Lower lobe of right lung (tissue), 2 donors: ENCODE measurements at regions not wholly inside any gene's neighbourhood (a gene's known extent, or its start where the extent isn't known, plus 50 kb on each side); places are given as distances from the start of the nearest gene placed in this dataset.

Source experiments
- ATAC-seq, 2 donors: fragments of 200-7000 bp; cut with Tn5 transposase; one replicate each; pipeline ENCODE4 v1.9.1; 2020 to 2022; ENCODE audit warnings: mild to moderate bottlenecking in 2 of 2, moderate library complexity in 2 of 2
- DNase-seq: peaks from one replicate; pipeline ENCODE4 v3.0.0-alpha.2; 2020
- H3K27ac ChIP-seq: fragments of 200-600 bp; one replicate; pipeline ENCODE4 v1.8.0; 2022
- H3K27me3 ChIP-seq: fragments of 200-600 bp; one replicate; pipeline ENCODE4 v1.8.0; 2022; ENCODE audit warnings: low read depth
- H3K36me3 ChIP-seq: fragments of 200-600 bp; one replicate; pipeline ENCODE4 v1.8.0; 2022; ENCODE audit warnings: mild to moderate bottlenecking
- H3K4me1 ChIP-seq: fragments of 200-600 bp; one replicate; pipeline ENCODE4 v1.8.0; 2022
- H3K4me3 ChIP-seq: fragments of 200-600 bp; one replicate; pipeline ENCODE4 v1.8.0; 2022; ENCODE audit warnings: mild to moderate bottlenecking
- H3K9me3 ChIP-seq: fragments of 200-600 bp; one replicate; pipeline ENCODE4 v1.8.0; 2022
- CTCF ChIP-seq: fragments of 200-600 bp; IDR thresholded peaks from one replicate; pipeline ENCODE4 v1.8.0; 2022; ENCODE audit warnings: antibody characterized with exemption, mild to moderate bottlenecking
- intact Hi-C: fragments of 100-400 bp; cut with DNase I; formaldehyde crosslinking; loops from one replicate; pipeline ENCODE4 v1.11.0; 2022
- donor health status: DM: no; HTN: yes; CAD: no; lungs with severe emphysema.

DNA sequence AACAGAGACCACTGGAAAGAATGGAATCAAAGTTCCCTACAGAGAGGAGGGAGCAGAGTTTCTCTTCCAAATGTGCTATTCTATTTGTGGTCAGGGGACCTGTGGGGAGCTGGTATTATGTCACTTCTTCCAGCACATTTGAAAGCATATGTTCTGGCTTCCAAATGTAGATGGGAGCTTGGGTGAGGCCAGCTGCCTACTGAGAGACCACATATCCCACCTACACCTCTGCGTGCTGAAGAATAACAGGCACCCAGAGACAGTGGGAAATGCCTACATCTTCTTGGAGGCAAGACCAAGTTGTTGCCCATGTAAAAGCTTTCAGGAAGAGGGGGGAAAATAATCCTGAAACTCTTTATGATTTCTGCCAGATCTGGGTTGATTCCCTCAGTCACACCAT lies 286.8 kb upstream of the UMPS start:
- H3K27ac ChIP-seq: no peak overlapping the region
- H3K27me3 ChIP-seq: no peaks in the 10 kb centered on the region
- H3K9me3 ChIP-seq: no peaks in the 10 kb centered on the region
- H3K36me3 ChIP-seq: peaks cover 10% of the 10 kb centered on the region
- intact Hi-C loops: no loop called here
- no peak for TF ChIP-seq CTCF
- H3K4me1 ChIP-seq: no peaks in the 10 kb centered on the region
- H3K4me3 ChIP-seq: no peak overlapping the region
- DNase-seq (no peak), ATAC-seq (no peak)

- Histone ChIP-seq H3K4me3 (no peak overlapping the region), H3K9me3 (no peaks in the 10 kb centered on the region), H3K27me3 (no peaks in the 10 kb centered on the region), H3K36me3 (peaks cover 10% of the 10 kb centered on the region), H3K4me1 (no peaks in the 10 kb centered on the region), H3K27ac (no peak overlapping the region)
- intact Hi-C loops: no loop called here
- TF ChIP-seq CTCF: no peak
- ATAC-seq: no peak
- DNase-seq: no peak
These were observed 286.2 kb upstream of the UMPS start for GRCh38 chr3:124444075-124444474.

DNA sequence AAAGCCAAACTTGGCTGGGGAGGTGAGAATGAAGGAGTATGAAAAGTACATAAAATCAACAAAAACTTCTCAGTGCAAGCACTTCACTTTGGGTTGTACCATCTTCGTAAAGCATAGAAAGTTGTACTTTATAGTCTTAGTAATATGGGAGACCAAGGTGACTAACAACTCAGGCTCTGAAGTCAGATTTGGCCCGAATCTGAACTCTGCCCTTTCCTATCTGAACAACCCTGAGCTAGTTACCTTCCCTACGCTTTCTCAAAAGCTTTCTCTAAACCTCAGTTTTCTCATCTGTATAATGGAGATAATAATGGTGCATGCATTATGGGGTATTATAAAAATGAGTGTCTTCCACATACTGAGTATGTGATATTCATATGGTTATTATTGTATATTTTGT lies 285.4 kb upstream of the UMPS start:
- DNase-seq (no peak), ATAC-seq (no peak)
- H3K27ac ChIP-seq: no peak overlapping the region
- no peaks in the 10 kb centered on the region for H3K4me1 ChIP-seq
- no peak overlapping the region for H3K4me3 ChIP-seq
- no peaks in the 10 kb centered on the region for H3K9me3 ChIP-seq
- intact Hi-C loops: no loop called here
- H3K36me3 ChIP-seq: peaks cover 10% of the 10 kb centered on the region
- H3K27me3 ChIP-seq: no peaks in the 10 kb centered on the region
- TF ChIP-seq CTCF: no peak

GRCh38 chr3:124447845-124448244 lies 282.4 kb upstream of the UMPS start:
- Histone ChIP-seq H3K27ac (no peak overlapping the region), H3K27me3 (no peaks in the 10 kb centered on the region), H3K4me1 (no peaks in the 10 kb centered on the region), H3K9me3 (no peaks in the 10 kb centered on the region), H3K36me3 (peaks cover 10% of the 10 kb centered on the region), H3K4me3 (no peak overlapping the region)
- intact Hi-C loops: no loop called here
- ATAC-seq: no peak
- no peak for DNase-seq
- TF ChIP-seq CTCF: no peak

DNA sequence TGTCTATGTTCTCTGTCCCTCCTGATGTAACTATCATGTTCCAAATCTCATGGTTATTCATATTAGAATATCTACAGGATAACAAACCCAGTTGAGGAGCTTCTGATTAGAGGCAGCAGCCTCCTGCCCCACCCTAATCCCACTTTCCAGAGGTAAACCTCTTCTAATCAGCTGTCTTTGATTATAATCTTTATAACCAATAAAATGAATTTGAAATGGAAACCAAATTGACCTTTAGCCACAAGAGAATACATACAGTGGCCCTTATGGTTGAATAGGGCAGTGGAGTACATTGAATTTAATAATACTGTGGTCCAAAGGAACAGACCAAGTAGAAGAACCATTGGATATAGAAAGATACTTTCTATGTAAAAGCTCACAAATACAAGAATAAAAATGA lies 281.3 kb upstream of the UMPS start:
- intact Hi-C loops: no loop called here
- H3K36me3 ChIP-seq: peaks cover 7% of the 10 kb centered on the region
- no peaks in the 10 kb centered on the region for H3K4me1 ChIP-seq
- no peak for TF ChIP-seq CTCF
- H3K4me3 ChIP-seq: no peak overlapping the region
- ATAC-seq (no peak), DNase-seq (no peak)
- no peaks in the 10 kb centered on the region for H3K9me3 ChIP-seq
- no peaks in the 10 kb centered on the region for H3K27me3 ChIP-seq
- H3K27ac ChIP-seq: no peak overlapping the region

GRCh38 chr3:124450366-124450765 lies 279.9 kb upstream of the UMPS start:
- no peak for ATAC-seq
- intact Hi-C loops: no loop called here
- TF ChIP-seq CTCF: no peak

More at GRCh38 chr3:124450366-124450765, 279.9 kb upstream of the UMPS start:
- no peaks in the 10 kb centered on the region for H3K27me3 ChIP-seq
- H3K36me3 ChIP-seq: peaks cover 7% of the 10 kb centered on the region
- H3K4me1 ChIP-seq: no peaks in the 10 kb centered on the region
- no peaks in the 10 kb centered on the region for H3K9me3 ChIP-seq
- H3K27ac ChIP-seq: no peak overlapping the region
- no peak for DNase-seq
- H3K4me3 ChIP-seq: no peak overlapping the region
